Left lung (tissue), 4 donors: ENCODE measurements at regions not wholly inside any gene's neighbourhood (a gene's known extent, or its start where the extent isn't known, plus 50 kb on each side); places are given as distances from the start of the nearest gene placed in this dataset.

Source experiments
- ATAC-seq: fragments of 200-7000 bp; cut with Tn5 transposase; one replicate; pipeline ENCODE4 v1.9.1; 2020; ENCODE audit warnings: moderate library complexity
- DNase-seq, 4 donors: peaks; one replicate each; pipeline ENCODE4 v3.0.0-alpha.2; 2013 to 2020
- H3K27ac ChIP-seq, 2 donors: fragments of 200-600 bp; sonication (generic) in 1 of 2; one replicate each; pipeline versions ENCODE4 v1.5.0 to v1.8.0; 2020 to 2021
- H3K27me3 ChIP-seq, 2 donors: fragments of 200-600 bp; sonication (generic) in 1 of 2; one replicate each; pipeline versions ENCODE4 v1.5.0 to v1.8.0; 2020 to 2021
- H3K36me3 ChIP-seq, 2 donors: fragments of 200-600 bp; sonication (generic) in 1 of 2; one replicate each; pipeline versions ENCODE4 v1.5.0 to v1.8.0; 2020 to 2021
- H3K4me1 ChIP-seq, 2 donors: fragments of 200-600 bp; one replicate each; pipeline ENCODE4 v1.8.0; 2021
- H3K4me3 ChIP-seq, 2 donors: fragments of 200-600 bp; sonication (generic) in 1 of 2; one replicate each; pipeline versions ENCODE4 v1.5.0 to v1.8.0; 2020 to 2021; ENCODE audit warnings: mild to moderate bottlenecking in 1 of 2
- H3K9me3 ChIP-seq, 2 donors: fragments of 200-600 bp; sonication (generic) in 1 of 2; one replicate each; pipeline versions ENCODE4 v1.5.0 to v1.8.0; 2020 to 2021
- CTCF ChIP-seq, 2 donors: fragments of 200-600 bp; sonication (generic) in 1 of 2; IDR thresholded peaks; one replicate each; pipeline versions ENCODE4 v1.5.0 to v1.8.0; 2021; ENCODE audit warnings: antibody characterized with exemption in 2 of 2
- intact Hi-C, 2 donors: fragments of 100-400 bp; cut with DNase I; formaldehyde crosslinking; loops; one replicate each; pipeline versions ENCODE4 v1.11.2 to v1.14.2; 2022
- donor health status: DM: no; HTN: yes; CAD: no.
- donor health status: DM: no; HTN: no; CAD: no.

- ATAC-seq = no peak
- no peaks in the 10 kb centered on the region for H3K27me3 ChIP-seq
- no peak overlapping the region for H3K4me3 ChIP-seq
- no peak for DNase-seq
- TF ChIP-seq CTCF (IDR thresholded peaks at IDR 0.05) = no peak
- H3K4me1 ChIP-seq = no peaks in the 10 kb centered on the region
- intact Hi-C loops = no loop called here
- no peak overlapping the region for H3K27ac ChIP-seq
- H3K9me3 ChIP-seq = no peaks in the 10 kb centered on the region
- H3K36me3 ChIP-seq = no peaks in the 10 kb centered on the region
These were observed 172.0 kb upstream of the GLRA2 start for GRCh38 chrX:14357314-14357713.

DNA sequence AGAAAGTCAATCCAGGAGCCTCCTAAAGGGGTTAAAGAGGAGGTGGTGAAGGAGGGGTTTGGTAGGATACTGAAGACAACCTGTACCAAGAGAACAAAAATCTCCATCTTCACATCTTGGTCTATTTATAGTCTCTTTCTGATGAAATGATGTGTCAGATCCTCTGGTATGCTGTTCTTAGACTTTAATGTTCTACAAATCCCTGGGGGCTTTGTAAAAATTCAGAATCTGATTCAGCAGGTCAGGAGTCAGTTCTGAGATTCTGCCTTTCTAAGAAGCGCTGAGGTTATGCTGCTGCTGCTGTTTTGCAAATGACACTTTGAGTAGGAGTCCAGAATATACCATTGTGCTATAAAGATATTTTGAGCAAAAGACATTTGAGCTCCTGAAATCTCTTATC, 172.9 kb upstream of the GLRA2 start:
- DNase-seq (no peak), ATAC-seq (no peak)
- no peaks in the 10 kb centered on the region for H3K27me3 ChIP-seq
- H3K4me1 ChIP-seq = no peaks in the 10 kb centered on the region
- intact Hi-C loops = no loop called here
- no peak overlapping the region for H3K27ac ChIP-seq
- H3K9me3 ChIP-seq = no peaks in the 10 kb centered on the region
- H3K36me3 ChIP-seq = no peaks in the 10 kb centered on the region
- H3K4me3 ChIP-seq = no peak overlapping the region
- TF ChIP-seq CTCF (IDR thresholded peaks at IDR 0.05) = no peak

DNA sequence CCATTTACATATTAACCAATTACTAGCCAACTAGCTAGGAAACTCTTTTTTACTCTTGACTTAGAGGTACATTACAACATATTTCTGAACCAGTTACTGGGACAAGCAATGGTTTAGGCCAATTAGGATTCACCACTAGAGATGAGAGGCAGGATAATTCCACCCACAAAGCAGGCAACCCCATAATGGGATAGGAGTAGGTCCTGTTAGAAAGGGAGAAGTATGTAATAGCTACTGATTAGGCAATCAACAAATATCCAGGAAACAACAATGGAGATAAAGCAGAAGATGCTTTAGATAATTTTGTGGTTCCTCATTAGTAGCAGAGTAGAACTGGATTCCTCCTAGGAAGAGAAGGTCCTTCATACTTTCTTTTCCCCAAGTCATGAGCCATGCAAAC, 173.8 kb upstream of the GLRA2 start:
- intact Hi-C loops = no loop called here

DNA sequence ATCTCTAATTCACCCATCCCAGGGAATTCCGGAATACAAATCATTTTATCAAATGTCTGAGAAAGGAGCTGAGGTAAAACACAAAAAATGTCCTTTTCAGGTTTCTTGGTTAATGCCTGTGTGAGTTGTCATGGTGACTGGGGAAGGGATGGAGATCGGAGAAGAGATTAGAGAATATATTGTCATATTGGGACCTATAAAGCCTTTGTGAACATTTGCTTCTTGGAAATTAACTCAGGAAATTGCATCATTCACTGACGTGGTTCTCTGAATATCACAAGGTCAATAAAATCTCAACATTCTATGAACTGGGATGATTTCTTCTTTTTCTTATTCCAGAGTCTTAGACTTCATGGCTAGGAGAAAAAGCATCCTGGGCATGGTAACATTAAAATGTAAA, 174.8 kb upstream of the GLRA2 start:
- intact Hi-C loops = no loop called here
- Histone ChIP-seq H3K27me3 (no peaks in the 10 kb centered on the region), H3K4me1 (no peaks in the 10 kb centered on the region), H3K27ac (no peak overlapping the region), H3K36me3 (no peaks in the 10 kb centered on the region), H3K4me3 (no peak overlapping the region), H3K9me3 (no peaks in the 10 kb centered on the region)
- TF ChIP-seq CTCF (IDR thresholded peaks at IDR 0.05) = no peak
- ATAC-seq (no peak), DNase-seq (no peak)

More for the DNA sequence above, 173.8 kb upstream of the GLRA2 start:
- ATAC-seq (no peak), DNase-seq (no peak)
- H3K9me3 ChIP-seq = no peaks in the 10 kb centered on the region
- no peak overlapping the region for H3K4me3 ChIP-seq
- no peaks in the 10 kb centered on the region for H3K36me3 ChIP-seq
- no peaks in the 10 kb centered on the region for H3K27me3 ChIP-seq
- no peak overlapping the region for H3K27ac ChIP-seq
- no peak for TF ChIP-seq CTCF (IDR thresholded peaks at IDR 0.05)
- H3K4me1 ChIP-seq = no peaks in the 10 kb centered on the region

GRCh38 chrX:14352511-14352910, 176.8 kb upstream of the GLRA2 start:
- H3K27me3 ChIP-seq = no peaks in the 10 kb centered on the region
- no peaks in the 10 kb centered on the region for H3K36me3 ChIP-seq
- H3K9me3 ChIP-seq = no peaks in the 10 kb centered on the region
- TF ChIP-seq CTCF (IDR thresholded peaks at IDR 0.05) = no peak
- ATAC-seq (no peak), DNase-seq (no peak)
- H3K4me1 ChIP-seq = no peaks in the 10 kb centered on the region
- intact Hi-C loops = no loop called here
- no peak overlapping the region for H3K27ac ChIP-seq
- H3K4me3 ChIP-seq = no peak overlapping the region
